ENCODE measurements at regions not wholly inside any gene's neighbourhood (a gene's known extent, or its start where the extent isn't known, plus 50 kb on each side); places are given as distances from the start of the nearest gene placed in this dataset.

- TF ChIP-seq CTCF (IDR thresholded peaks at IDR 0.05; ENCODE audit: poor library complexity) (no peak), EZH2 (IDR thresholded peaks at IDR 0.05; ENCODE audit: borderline replicate concordance) (no peak), EZH2phosphoT487 (IDR thresholded peaks at IDR 0.05; ENCODE audit: low read depth, severe bottlenecking, unreplicated experiment) (no peak)
Observed at GRCh38 chr9:86535406-86535915, 181.3 kb upstream of the TUT7 start.

All from hepatocyte (in vitro differentiated cells).